NAMALWA (cell line): ENCODE measurements at regions not wholly inside any gene's neighbourhood (a gene's known extent, or its start where the extent isn't known, plus 50 kb on each side); places are given as distances from the start of the nearest gene placed in this dataset.

ENCODE experiments used
- DNase-seq: peaks from one replicate; pipeline ENCODE4 v3.0.0-alpha.2; 2015; ENCODE audit warnings: low spot score

DNA sequence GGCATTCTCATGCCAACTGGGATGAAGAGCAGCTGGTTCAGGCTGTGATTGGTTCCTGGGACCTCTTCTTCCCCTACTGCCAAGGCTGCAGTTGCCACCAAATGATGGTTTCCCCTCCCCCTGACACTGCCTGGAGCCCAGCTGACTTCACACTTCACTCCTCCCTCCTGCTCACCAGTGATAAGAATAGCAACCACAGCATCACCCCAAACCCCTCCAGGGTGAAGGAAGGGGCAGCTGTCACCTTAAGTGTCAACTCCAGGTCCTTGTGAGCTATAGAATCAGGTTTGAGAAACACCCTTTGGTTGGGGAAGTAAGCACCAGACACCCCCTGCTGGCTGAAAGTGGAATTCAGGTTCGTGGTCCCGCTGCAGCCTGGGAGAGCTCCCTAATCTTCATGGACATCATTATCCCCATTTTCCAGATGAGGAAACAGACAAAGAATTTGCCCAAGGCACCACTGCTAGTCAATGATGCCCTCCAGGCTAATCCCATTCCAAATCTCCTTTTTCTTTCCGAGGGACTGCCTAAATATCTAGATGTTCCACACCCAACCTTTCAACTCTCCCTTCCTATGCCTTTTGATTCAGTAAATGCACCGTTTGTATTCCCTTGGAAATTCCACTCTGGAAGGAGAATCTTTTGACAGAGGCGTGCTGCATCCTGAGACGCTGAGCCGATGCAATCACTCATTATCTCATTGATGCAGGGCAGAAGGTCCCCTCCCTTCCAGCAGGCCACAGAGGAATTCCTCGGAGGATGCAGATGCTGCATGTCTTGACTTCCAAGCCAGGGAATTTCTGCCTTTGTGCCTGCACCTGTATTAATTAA, 50.6 kb upstream of the UQCRFS1 start:
- DNase-seq: peak; percentile 64

DNA sequence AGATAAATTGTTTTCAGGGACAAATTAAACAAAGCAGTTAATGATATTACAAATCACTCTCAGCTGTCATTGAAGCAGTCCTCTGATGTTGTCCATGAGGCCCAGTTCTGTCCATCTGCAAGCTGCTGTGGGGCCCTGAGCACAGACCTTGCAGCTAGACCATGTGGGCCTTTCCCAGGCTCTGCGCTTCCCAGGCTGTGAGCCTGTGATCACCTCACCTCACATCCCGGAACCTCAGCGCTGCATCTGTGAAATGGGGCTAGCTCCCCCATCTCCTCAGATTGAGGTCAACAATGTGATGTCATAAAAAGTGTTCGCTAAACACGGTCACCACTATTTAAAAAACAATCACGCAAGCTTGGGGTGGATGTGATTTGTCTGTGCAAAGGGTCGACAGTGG, 51.9 kb upstream of the UQCRFS1 start:
- DNase-seq: no peak

DNA sequence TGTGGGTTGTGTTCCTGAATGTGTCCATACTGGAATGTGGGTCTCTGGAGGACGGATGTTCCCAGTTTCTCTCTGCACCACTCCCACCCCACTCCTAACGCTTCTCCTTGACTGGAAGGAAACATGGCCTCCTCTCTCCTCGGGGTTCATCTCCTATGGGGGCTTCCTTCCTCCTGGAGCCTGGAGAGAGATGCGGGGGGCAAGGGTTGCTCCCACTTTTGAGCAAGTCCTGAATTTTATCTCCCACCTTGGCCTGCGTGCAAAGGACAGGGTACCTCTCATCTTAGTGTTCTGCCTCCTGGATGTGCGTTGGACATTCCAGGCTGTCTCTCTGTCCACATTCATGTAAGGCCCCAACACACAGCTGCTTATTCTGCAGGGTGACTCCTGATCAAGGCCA, 52.5 kb upstream of the UQCRFS1 start:
- no peak for DNase-seq

DNA sequence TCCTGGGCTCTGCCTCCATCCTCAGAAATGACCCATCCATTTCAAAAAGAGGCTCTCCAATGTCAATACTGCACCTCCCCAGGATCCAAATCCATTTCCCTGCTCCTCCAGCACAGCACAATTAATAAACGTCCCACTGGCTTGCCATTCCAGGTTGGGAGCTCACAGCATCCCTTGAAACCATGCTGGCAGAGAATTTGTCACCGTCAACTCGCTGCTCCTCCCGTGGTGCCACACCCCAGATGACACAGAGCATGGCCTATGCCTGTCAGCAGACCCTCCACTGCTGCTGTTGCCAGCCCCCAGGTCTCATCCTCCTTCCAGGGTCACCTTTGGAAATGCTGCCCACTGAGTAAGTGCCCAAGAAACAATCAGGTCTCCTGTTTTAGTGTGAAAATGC, 53.0 kb upstream of the UQCRFS1 start:
- no peak for DNase-seq

DNA sequence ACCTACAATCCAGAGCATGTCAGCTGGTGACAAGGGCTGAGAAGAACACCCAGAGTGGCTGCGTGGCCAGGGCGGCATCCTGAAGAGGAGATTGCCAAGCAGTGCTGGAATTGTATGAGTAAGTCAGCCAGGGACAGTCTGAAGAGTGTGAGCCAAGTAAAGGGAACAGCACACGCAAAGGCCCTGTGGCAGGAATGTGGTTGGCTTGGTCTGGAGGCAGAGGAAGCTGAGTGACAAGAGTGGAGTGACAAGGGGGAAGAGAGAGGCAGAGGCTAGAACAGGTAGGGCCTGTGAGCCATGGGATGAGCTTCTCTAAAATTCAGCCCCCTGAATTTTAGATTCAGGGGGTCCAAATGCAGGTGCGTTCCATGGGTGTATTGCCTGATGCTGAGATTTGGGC, 53.7 kb upstream of the UQCRFS1 start:
- DNase-seq: no peak

DNA sequence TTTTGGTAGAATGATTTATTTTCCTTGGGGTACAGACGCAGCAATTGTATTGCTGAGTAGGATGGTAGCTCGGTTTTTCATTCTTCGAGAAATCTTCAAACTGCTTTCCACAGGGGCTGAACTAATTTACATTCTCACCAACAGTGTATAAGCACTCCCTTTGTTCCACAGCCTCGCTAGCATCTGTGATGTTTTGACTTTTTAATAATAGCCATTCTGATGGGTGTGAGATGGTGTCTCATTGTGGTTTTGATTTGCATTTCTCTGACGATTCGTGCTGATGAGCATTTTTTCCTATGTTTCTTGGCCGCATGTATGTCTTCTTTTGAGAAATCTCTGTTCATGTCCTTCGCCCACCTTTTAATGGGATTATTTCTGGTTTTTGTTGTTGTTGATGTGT, 54.8 kb upstream of the UQCRFS1 start:
- no peak for DNase-seq

DNA sequence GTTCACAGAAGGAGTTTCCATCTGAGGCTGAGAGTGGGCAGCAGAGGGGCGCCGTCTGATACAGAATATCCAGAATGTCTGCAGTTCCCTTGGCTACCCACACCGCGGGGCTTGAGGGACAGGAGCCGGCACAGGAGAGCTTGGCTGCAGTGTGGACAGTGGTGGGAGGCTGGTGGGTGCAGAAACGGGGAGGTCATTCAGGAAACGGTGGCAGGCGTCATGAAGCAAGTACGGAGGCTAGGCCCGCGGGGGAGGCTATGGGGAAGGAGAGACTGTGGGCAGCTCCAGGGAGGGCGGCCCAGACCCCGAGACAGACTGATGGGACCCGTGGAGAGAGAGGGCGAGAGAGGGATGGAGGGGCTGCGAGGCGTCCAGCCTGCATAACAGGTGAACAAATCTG, 55.2 kb upstream of the UQCRFS1 start:
- DNase-seq: no peak

DNA sequence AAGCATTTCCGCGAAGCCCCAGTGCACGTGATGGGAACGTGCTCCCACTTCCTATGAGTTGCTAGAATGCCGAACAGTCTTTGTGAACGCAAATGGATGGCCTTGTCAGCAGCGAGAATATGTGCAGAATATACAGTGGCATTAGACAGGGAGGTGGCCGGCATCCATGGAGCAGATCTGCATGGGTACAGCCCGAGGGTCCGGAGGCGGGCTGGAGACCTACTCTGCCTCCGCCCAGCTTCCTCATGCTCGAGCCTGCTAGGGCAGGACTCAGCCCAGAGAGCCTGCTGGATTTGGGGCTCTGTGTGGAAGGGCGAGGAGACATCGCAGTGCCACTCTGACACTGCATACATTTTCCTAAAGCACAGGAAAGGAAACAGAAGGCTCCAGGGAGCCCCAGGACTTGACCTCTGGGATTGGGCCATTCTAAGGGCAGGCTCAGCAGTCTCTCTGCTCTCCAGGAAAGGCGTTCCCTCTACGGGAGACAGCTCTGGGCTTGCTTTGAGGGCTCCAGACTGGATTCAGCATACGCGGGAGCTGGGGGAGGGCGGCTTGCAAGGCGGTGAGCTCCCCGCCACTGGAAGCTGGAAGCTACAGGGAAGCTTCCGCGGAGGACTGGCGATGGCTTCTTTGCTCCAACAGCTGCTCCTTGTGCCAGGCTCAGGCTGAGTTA, 55.9 kb upstream of the UQCRFS1 start:
- DNase-seq: no peak

DNA sequence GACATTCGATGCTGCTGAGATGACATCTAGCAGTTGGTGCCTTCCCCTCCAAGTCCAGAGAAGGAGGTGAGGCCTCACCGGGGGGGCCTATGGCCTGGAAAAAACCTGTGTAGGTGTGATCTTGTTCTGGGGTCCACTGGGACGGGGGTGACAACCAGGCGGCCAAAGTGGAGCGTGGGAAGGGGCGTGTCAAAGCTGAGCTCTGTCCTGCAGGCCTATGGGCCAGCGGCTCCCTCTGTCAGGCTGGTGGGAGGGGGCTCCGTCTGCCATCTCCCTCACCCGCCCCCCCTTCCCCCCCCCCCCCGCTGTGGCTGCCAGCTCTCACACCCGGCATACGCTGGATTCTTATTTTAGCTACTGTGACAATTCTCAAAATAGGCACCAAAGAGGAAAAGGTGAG, 56.7 kb upstream of the UQCRFS1 start:
- DNase-seq: no peak

DNA sequence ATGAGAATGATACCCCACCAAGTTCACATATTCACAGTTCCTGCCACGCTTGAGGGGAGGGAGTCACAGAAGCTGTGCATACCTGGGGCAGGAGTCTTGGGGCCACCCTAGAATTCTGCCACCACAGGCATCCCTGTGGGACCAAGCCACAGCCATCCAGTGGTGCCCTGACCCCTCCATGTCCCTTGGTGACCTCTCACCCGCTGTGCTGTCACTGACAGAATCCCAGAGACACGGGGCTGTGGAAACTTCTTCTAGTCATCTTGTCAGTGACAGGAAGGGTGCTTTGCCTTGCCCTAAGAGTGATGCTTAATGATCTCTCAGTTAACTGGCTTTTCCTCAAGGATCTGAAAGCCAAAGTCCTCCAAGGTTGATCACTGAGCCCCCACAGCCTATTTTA, 58.4 kb upstream of the UQCRFS1 start:
- DNase-seq: no peak

DNA sequence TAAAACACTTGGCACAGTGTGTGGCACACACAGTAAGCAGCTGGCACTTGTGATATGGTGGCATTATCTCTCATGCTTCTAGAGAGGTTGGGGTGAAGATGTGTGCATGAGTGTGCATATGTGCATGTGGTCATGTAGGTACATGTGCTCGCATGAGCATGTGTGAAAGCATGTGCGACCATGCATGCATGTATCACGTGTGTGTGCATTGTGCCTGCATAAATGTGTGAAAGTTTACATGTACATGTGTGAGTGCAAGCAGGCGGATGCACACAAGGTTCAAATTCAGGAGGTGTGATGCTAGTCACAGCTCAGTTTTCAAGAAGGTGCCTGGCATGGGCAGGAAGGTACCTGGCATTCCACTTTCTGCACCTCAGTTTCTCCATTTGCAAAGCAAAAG, 59.0 kb upstream of the UQCRFS1 start:
- no peak for DNase-seq

DNA sequence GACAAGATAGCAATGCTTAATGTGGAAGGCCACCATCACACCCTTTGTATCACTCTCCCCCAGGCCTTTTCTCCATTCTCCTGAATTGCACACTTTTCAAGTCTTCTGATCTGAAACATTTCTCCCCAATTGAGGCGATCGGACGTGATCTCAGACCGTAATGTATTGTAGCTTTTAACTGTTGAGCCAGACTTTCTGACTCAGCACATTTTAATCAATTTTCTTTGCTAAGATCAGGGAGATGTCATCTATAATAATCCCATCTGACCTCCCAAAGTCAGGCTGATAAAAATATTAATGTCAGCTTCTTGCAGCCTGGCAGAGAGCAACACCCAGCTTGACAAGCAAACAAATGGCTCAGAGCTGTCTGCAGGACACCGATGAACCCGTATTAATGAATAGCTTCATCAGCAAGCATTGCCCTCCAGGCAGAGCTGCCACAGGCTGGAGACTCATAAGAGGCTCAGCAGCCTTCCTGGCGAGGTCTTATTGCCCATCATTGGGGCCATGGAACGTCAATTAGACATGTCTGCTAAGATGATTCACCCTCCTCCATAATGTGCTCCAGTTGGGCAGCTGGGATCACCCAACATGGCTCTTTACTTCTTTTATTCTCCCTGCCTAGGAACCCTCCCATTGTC, 60.2 kb upstream of the UQCRFS1 start:
- DNase-seq: no peak

DNA sequence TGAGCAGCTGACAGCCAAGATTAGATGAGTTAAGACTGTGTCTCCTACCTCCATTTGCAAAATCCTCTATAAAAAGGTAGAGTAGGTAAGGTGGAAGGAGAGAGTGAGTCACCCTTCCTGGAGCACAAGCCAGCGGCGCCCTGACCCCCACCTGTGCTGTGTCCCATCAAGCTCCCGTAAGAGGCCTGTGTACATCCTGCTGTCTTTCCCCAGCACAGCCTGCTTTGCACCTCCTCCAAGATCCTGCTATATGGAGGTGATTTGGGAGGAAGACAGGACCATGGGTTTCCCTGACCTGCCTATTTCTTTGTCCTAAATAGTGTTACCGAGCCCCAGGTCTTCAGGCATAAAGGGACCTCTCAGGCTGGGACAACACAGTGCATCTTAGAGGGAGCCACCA, 62.3 kb upstream of the UQCRFS1 start:
- DNase-seq: no peak

DNA sequence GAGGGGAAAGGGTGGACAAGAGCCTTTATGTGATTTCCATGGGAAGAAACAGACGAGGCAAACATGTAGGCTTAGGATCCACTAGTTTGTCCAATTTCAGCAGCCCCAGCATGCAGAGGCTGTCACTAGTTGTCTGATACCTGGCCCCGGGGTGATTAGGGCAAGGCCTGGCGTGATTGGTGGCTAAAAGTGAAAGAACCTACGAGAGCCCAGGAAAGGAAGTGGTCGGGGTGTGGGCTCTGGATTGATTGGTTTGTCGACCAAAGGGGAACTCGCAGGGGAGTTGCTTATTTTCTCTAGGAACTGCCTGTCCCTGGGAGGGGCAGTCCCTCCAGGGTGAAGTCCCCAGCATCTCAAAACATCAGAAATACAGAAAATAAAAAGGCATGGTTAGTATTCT, 64.2 kb upstream of the UQCRFS1 start:
- peak; percentile 59 for DNase-seq

DNA sequence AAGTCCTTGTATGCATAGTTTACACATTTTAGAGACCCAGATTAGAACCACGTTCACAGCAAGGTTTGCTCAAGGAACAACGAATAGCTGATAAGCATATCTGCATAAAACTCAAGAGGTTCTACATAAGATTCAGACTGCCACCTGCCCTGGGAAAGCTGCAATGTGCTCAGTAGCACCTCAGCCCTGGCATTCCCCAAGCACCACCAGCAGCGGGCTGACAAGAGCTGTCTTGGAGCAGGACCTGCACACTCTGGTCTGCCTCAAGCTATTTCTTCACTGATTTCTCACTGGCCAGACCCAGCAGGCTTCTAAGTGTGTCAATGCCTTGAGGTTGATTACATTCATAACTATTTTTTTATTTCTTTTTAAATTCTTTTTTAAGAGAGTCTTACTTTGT, 65.8 kb upstream of the UQCRFS1 start:
- DNase-seq: no peak

DNA sequence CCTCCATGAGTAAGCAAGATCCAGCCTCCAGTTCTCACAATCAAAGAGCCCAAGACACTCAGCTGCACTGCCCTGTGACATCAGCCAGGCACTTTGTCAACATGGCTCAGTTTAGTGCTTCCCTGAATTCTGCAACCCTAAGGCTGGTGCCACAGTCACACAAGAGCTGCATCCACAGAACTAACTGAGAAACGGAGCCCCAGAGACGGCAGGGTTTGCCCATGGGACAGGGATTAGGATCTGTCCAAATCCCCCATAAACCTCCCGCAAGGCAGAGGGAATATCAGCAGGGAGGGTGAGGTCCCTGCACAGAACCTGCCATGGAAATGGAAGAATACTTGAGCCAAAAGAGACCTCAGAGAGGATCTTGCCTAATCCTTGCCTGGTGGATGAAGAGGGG, 70.4 kb upstream of the UQCRFS1 start:
- DNase-seq: no peak

DNA sequence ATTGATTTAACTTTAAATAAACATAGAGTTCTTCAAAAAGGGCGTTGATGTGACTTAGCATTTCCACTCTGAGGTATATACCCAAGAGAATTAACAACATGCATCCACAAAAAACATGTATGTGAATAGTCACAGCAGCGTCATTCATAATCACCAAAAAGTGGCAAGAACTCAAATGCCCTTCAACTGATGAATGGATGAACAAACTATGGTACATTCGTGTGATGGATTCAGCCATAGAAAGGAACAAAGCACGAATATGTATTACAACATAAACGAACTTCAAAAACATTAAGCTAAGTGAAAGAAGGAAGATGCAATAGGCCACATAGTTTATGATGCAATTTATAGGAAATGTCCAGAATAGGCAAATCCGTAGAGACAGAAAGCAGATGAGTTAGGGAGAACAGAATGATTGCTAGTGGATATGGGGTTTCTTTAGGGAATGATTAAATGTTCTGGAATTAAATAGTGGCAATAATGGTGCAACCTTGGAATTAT, 72.3 kb upstream of the UQCRFS1 start:
- DNase-seq: no peak

DNA sequence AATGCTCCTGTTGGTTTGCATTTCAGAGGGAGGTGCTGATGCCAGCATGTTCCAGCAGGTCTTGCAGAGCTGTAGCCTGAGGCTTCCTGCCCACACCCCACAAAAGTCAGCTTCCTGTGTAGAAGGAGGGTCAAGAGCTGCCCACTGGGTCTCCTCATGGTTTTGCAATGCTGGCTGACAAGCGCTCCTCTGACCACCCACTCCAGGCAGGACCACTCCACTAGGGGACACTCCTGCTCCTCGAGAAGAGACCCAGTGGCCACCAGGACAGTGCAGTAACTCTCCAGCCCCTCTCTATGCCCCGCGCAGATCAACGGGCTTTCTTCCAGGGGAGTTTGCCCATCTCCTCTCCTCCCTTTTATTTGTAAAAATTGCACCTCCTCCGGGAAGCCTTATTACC, 72.9 kb upstream of the UQCRFS1 start:
- no peak for DNase-seq

DNA sequence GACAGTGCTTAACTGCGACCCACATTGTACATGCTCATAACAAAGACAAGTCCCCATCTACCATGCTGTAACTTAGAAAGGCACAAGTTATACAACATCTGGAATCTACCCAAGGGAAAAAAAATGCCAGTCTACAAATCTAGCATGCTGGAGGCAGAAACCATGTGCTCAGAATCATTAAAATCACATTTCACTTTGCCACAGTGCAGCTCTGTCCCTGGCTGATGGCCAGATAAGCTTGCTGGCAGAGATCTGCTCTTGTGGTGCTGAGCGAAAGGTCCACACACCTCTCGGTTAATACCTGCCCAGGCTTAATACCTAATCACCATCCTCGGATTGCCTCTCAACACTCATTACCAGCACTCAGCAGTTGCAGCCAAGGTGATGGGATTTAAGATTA, 74.1 kb upstream of the UQCRFS1 start:
- DNase-seq: no peak

DNA sequence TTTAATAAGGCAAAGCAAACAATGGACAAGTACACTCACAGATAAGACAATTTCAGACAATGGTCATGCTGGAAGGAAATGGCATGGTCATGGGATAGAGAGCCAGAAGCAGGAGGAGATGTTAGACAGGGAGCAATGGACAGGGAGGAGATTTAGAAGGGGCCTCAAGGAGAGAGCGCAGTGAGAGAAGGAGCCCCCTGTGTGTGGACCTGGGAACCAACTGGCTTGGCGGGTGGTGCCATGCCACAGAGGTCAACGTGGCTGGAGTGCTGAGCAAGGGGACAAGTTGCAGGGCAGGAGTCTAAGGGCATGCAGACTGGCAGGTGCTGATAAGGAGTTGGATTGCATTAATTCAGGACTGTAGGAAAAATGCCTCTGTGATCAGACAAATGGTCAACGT, 75.3 kb upstream of the UQCRFS1 start:
- no peak for DNase-seq

DNA sequence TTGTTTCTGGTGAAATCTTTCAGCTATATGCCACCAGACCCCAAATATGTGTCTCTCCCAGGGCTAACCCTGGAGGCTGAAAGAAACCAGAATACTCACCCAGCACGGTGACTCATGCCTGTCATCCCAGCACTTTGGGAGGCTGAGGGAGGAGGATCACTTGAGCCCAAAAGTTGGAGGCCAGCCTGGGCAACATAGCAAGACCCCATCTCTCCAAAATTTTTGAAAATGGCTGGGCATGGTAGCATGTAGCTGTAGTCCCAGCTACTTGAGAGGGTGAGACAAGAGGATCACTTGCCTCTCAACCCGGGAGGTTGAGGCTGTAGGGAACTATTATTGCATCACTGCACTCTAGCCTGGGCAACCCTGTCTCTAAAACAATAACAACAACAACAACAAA, 76.1 kb upstream of the UQCRFS1 start:
- DNase-seq: no peak

DNA sequence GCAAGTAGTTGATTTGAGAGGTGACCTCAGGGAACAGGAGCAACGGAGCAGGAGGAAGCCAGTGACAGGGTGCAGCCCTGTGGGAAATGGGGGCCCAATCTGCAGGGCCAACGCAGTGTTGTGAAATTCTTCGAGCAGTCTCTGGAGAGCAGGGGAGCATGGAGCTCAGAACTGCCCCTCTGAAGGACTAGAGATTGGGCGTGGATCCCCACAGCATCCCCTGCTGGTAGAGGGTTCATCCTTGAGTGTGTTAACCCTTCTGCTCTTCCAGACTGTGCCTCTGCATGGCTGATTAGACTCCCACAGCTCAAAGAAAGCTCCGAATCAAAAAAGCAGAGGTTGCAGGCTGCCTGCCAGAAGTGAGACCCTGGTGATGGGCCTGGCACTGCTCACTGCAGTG, 77.9 kb upstream of the UQCRFS1 start:
- peak; percentile 13 for DNase-seq

DNA sequence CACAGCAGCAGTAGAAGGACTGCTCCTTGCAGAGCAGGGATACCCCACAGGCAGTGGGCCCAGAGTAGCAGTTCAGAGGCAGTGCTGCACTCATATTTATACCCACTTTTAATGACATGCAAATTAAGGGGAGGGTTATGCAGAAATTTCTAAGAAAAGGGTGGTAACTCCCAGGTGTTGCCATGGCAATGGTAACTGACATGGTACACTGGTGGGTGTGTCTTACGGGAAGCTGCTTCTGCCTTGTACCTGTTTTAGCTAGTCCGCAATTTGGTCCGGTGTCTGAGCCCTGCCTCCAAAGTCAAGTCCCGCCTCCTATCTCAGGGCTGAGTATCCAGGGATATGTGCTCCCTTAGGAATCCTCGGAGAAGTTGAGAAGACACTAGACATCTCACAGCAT, 79.2 kb upstream of the UQCRFS1 start:
- DNase-seq: peak; percentile 65
